ENCODE measurements at regions not wholly inside any gene's neighbourhood (a gene's known extent, or its start where the extent isn't known, plus 50 kb on each side); places are given as distances from the start of the nearest gene placed in this dataset.
"Not testable (repeated sequence)": the region's sequence is repeated elsewhere in the genome, so short reads cannot be mapped to it uniquely, and the experiment has no call there.

- DNase-seq (ENCODE audit: low read depth): no peak
These were observed 90.1 kb upstream of the LYSMD4 start for GRCh38 chr15:99823346-99823745.

GRCh38 chr15:99819981-99820718 lies 86.9 kb upstream of the LYSMD4 start:
- no peak for DNase-seq (ENCODE audit: low read depth)

- DNase-seq (ENCODE audit: low read depth): no peak
These were observed 85.6 kb upstream of the LYSMD4 start for GRCh38 chr15:99818872-99819271.

GRCh38 chr15:99816862-99817261 lies 83.6 kb upstream of the LYSMD4 start:
- not testable (repeated sequence) for DNase-seq (ENCODE audit: low read depth)

GRCh38 chr15:99810663-99811062 lies 77.4 kb upstream of the LYSMD4 start:
- not testable (repeated sequence) for DNase-seq (ENCODE audit: low read depth)

GRCh38 chr15:99799854-99800250 lies 66.6 kb upstream of the LYSMD4 start:
- not testable (repeated sequence) for DNase-seq (ENCODE audit: low read depth)

GRCh38 chr15:99799182-99799853 lies 66.1 kb upstream of the LYSMD4 start:
- not testable (repeated sequence) for DNase-seq (ENCODE audit: low read depth)

- DNase-seq (ENCODE audit: low read depth): not testable (repeated sequence)
These were observed 64.0 kb upstream of the LYSMD4 start for GRCh38 chr15:99796940-99797870.

- not testable (repeated sequence) for DNase-seq (ENCODE audit: low read depth)
These were observed 58.9 kb upstream of the LYSMD4 start for GRCh38 chr15:99791881-99792807.

GRCh38 chr15:99790751-99791150 lies 57.5 kb upstream of the LYSMD4 start:
- DNase-seq (ENCODE audit: low read depth): not testable (repeated sequence)

GRCh38 chr15:99788156-99788555 lies 54.9 kb upstream of the LYSMD4 start:
- DNase-seq (ENCODE audit: low read depth): no peak

- DNase-seq (ENCODE audit: low read depth): not testable (repeated sequence)
These were observed 51.6 kb upstream of the LYSMD4 start for GRCh38 chr15:99784800-99785199.

- not testable (repeated sequence) for DNase-seq (ENCODE audit: low read depth)
These were observed 50.8 kb upstream of the LYSMD4 start for GRCh38 chr15:99783918-99784619.
